Loucy (cell line): ENCODE measurements at regions not wholly inside any gene's neighbourhood (a gene's known extent, or its start where the extent isn't known, plus 50 kb on each side); places are given as distances from the start of the nearest gene placed in this dataset.

Experiments
- H2AFZ ChIP-seq: fragments of 200-600 bp; sonication (generic); 2 replicates; pipeline ENCODE4 v1.6.0; 2016; ENCODE audit warnings: antibody characterized with exemption, mild to moderate bottlenecking, low read length, moderate library complexity
- H3F3A ChIP-seq: fragments of 200-600 bp; 2 replicates; pipeline ENCODE4 v1.6.0; 2016; ENCODE audit warnings: antibody characterized with exemption, low read depth, mild to moderate bottlenecking
- H3K27me3 ChIP-seq: fragments of 200-600 bp; sonication (generic); 2 replicates; pipeline ENCODE4 v1.6.1; 2014; ENCODE audit warnings: low read length, mild to moderate bottlenecking; ENCODE audit not compliant: insufficient read depth, poor library complexity, severe bottlenecking
- H3K36me3 ChIP-seq: fragments of 200-600 bp; sonication (generic); 2 replicates; pipeline ENCODE4 v1.6.1; 2016; ENCODE audit warnings: low read length; ENCODE audit not compliant: insufficient read depth
- H3K4me1 ChIP-seq: fragments of 200-600 bp; sonication (generic); 2 replicates; pipeline ENCODE4 v1.5.1; 2014; ENCODE audit warnings: low read length, mild to moderate bottlenecking; ENCODE audit not compliant: insufficient read depth, poor library complexity, severe bottlenecking
- H3K4me2 ChIP-seq: fragments of 200-600 bp; sonication (generic); 2 replicates; pipeline ENCODE4 v1.6.0; 2014; ENCODE audit warnings: antibody characterized with exemption, low read length, low read depth, mild to moderate bottlenecking; ENCODE audit not compliant: poor library complexity, severe bottlenecking
- H3K4me3 ChIP-seq: fragments of 200-600 bp; sonication (generic); 2 replicates; pipeline ENCODE4 v1.5.1; 2014; ENCODE audit warnings: low read length, mild to moderate bottlenecking, mixed read lengths; ENCODE audit not compliant: poor library complexity, severe bottlenecking
- H3K79me2 ChIP-seq: fragments of 200-600 bp; sonication (generic); 2 replicates; pipeline ENCODE4 v1.6.1; 2014; ENCODE audit warnings: low read length; ENCODE audit not compliant: insufficient read depth
- H3K9ac ChIP-seq: fragments of 200-600 bp; sonication (generic); 2 replicates; pipeline ENCODE4 v1.6.0; 2014; ENCODE audit warnings: mild to moderate bottlenecking, low read depth, low read length, moderate library complexity; ENCODE audit not compliant: poor library complexity, severe bottlenecking
- H3K9me2 ChIP-seq: fragments of 200-600 bp; sonication (generic); replicated peaks from 2 replicates; pipeline ENCODE4 v1.6.1; 2016; ENCODE audit warnings: low read depth, low read length, mixed read lengths
- H3K9me3 ChIP-seq: fragments of 200-600 bp; sonication (generic); 2 replicates; pipeline ENCODE4 v1.6.1; 2014; ENCODE audit warnings: mild to moderate bottlenecking, antibody characterized with exemption, low read length, low read depth; ENCODE audit not compliant: insufficient read depth
- H4K20me1 ChIP-seq: fragments of 200-600 bp; sonication (generic); 2 replicates; pipeline ENCODE4 v1.6.0; 2014; ENCODE audit warnings: antibody characterized with exemption, low read length, mild to moderate bottlenecking; ENCODE audit not compliant: insufficient read depth, poor library complexity, severe bottlenecking
- CTCF ChIP-seq: fragments of 200-600 bp; sonication (generic); conservative IDR thresholded peaks from 2 replicates; pipeline ENCODE4 v1.5.1; 2014; ENCODE audit warnings: mild to moderate bottlenecking, antibody characterized with exemption, low read length
- EZH2phosphoT487 ChIP-seq: fragments of 200-600 bp; IDR thresholded peaks from 2 replicates; pipeline ENCODE4 v1.6.1; 2018; ENCODE audit warnings: antibody characterized with exemption, mild to moderate bottlenecking, moderate library complexity, borderline replicate concordance

- Histone ChIP-seq H3K79me2 (no peaks in the 10 kb centered on the region), H3K9me3 (no peaks in the 10 kb centered on the region), H3K4me1 (no peaks in the 10 kb centered on the region), H2AFZ (no peak overlapping the region), H4K20me1 (no peaks in the 10 kb centered on the region), H3K36me3 (no peaks in the 10 kb centered on the region), H3K9me2 (no peaks in the 10 kb centered on the region), H3F3A (no peaks in the 10 kb centered on the region), H3K9ac (no peak overlapping the region), H3K4me3 (no peak overlapping the region), H3K4me2 (no peak overlapping the region), H3K27me3 (no peaks in the 10 kb centered on the region)
- TF ChIP-seq EZH2phosphoT487 (no peak), CTCF (no peak)
These were observed 217.0 kb downstream of the PLOD2 start for GRCh38 chr3:145943952-145944351.

- TF ChIP-seq CTCF (no peak), EZH2phosphoT487 (no peak)
- H3K9me3 ChIP-seq: no peaks in the 10 kb centered on the region
- H3K4me2 ChIP-seq: no peak overlapping the region
- H3K4me3 ChIP-seq: no peak overlapping the region
- H3K9me2 ChIP-seq: no peaks in the 10 kb centered on the region
- H3F3A ChIP-seq: no peaks in the 10 kb centered on the region
- H3K36me3 ChIP-seq: no peaks in the 10 kb centered on the region
- H4K20me1 ChIP-seq: no peaks in the 10 kb centered on the region
- no peaks in the 10 kb centered on the region for H3K27me3 ChIP-seq
- no peaks in the 10 kb centered on the region for H3K4me1 ChIP-seq
- no peaks in the 10 kb centered on the region for H3K79me2 ChIP-seq
- H3K9ac ChIP-seq: no peak overlapping the region
- no peak overlapping the region for H2AFZ ChIP-seq
These were observed 209.5 kb downstream of the PLOD2 start for GRCh38 chr3:145951441-145951840.

- Histone ChIP-seq H2AFZ (no peak overlapping the region), H3F3A (no peaks in the 10 kb centered on the region), H3K4me2 (no peak overlapping the region), H3K27me3 (no peaks in the 10 kb centered on the region), H3K36me3 (no peaks in the 10 kb centered on the region), H3K79me2 (no peaks in the 10 kb centered on the region), H3K9me2 (no peaks in the 10 kb centered on the region), H4K20me1 (no peaks in the 10 kb centered on the region), H3K9ac (no peak overlapping the region), H3K9me3 (no peaks in the 10 kb centered on the region), H3K4me1 (no peaks in the 10 kb centered on the region), H3K4me3 (no peak overlapping the region)
- TF ChIP-seq CTCF: no peak
- no peak for TF ChIP-seq EZH2phosphoT487
These were observed 208.4 kb downstream of the PLOD2 start for GRCh38 chr3:145952536-145952935.
